ENCODE measurements at regions not wholly inside any gene's neighbourhood (a gene's known extent, or its start where the extent isn't known, plus 50 kb on each side); places are given as distances from the start of the nearest gene placed in this dataset.

DNA sequence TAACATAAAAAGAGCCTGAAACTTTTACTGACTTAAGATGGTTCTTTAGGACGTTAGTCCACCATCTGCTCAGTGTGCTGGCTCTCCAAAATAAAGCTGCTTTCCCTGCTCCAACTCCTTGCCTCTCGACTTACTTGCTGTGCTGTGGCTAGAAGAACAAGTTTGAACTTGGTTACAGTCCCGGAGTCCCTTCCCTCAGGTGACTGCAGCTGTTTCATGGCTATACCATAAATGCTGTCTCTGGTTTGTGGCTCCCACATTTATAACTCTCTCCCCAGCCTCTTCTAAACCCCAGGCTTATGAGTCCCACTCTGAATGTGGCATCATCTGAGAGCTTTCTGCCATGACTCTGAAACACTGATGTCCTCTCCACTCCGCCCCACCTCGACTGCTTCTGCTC lies 166.2 kb upstream of the ADRA1D start:
- TF ChIP-seq, protein P1, sequence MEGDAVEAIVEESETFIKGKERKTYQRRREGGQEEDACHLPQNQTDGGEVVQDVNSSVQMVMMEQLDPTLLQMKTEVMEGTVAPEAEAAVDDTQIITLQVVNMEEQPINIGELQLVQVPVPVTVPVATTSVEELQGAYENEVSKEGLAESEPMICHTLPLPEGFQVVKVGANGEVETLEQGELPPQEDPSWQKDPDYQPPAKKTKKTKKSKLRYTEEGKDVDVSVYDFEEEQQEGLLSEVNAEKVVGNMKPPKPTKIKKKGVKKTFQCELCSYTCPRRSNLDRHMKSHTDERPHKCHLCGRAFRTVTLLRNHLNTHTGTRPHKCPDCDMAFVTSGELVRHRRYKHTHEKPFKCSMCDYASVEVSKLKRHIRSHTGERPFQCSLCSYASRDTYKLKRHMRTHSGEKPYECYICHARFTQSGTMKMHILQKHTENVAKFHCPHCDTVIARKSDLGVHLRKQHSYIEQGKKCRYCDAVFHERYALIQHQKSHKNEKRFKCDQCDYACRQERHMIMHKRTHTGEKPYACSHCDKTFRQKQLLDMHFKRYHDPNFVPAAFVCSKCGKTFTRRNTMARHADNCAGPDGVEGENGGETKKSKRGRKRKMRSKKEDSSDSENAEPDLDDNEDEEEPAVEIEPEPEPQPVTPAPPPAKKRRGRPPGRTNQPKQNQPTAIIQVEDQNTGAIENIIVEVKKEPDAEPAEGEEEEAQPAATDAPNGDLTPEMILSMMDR (IDR thresholded peaks at IDR 0.05; ENCODE audit: low read length), result no peak
- TF ChIP-seq EZH2 (IDR thresholded peaks at IDR 0.05; ENCODE audit: borderline replicate concordance, low read length), result no peak
